Kidney (tissue), 13 donors: ENCODE measurements at regions not wholly inside any gene's neighbourhood (a gene's known extent, or its start where the extent isn't known, plus 50 kb on each side); places are given as distances from the start of the nearest gene placed in this dataset.

Source experiments
- DNase-seq, 5 donors: peaks; one replicate each; pipeline ENCODE4 v3.0.0-alpha.2; 2013 to 2020
- FAIRE-seq: peaks from 2 replicates; lab custom pipeline; 2012; peaks lifted over from hg19 to GRCh38; lab: Jason Lieb, UNC
- H3K27ac ChIP-seq, 2 donors: one replicate each; pipeline ENCODE4 v1.7.0; 2013; ENCODE audit warnings: low read depth in 2 of 2, low read length in 2 of 2, inconsistent platforms in 1 of 2
- H3K27me3 ChIP-seq: one replicate; pipeline ENCODE4 v1.7.1; 2013; ENCODE audit warnings: low read length, inconsistent platforms; ENCODE audit not compliant: control insufficient read depth, insufficient read depth
- H3K36me3 ChIP-seq, 3 donors: one replicate each; pipeline versions ENCODE4 v1.7.0 to v1.7.1; 2013; ENCODE audit warnings: low read length in 3 of 3, control low read depth in 1 of 3, inconsistent platforms in 1 of 3; ENCODE audit not compliant: insufficient read depth in 3 of 3, control insufficient read depth in 2 of 3
- H3K4me1 ChIP-seq, 3 donors: one replicate each; pipeline versions ENCODE4 v1.7.0 to v1.7.1; 2013; ENCODE audit warnings: low read length in 3 of 3, inconsistent platforms in 1 of 3, low read depth in 1 of 3; ENCODE audit not compliant: control insufficient read depth in 2 of 3, insufficient read depth in 2 of 3
- H3K4me3 ChIP-seq, 3 donors: one replicate each; pipeline versions ENCODE4 v1.7.0 to v1.8.1; 2013; ENCODE audit warnings: low read length in 3 of 3, control low read depth in 1 of 3, inconsistent platforms in 1 of 3
- H3K9ac ChIP-seq, 3 donors: one replicate each; pipeline versions ENCODE4 v1.7.0 to v1.7.1; 2013; ENCODE audit warnings: low read length in 3 of 3, control low read depth in 1 of 3, inconsistent platforms in 1 of 3
- H3K9me3 ChIP-seq, 3 donors: one replicate each; pipeline versions ENCODE4 v1.7.0 to v1.7.1; 2013; ENCODE audit warnings: low read length in 3 of 3, control low read depth in 1 of 3, inconsistent platforms in 1 of 3; ENCODE audit not compliant: control insufficient read depth in 2 of 3, insufficient read depth in 1 of 3
- CTCF ChIP-seq: IDR thresholded peaks from 3 replicates; pipeline ENCODE4 v1.5.1; 2012; ENCODE audit warnings: mild to moderate bottlenecking, moderate library complexity, borderline replicate concordance; ENCODE audit not compliant: insufficient read depth; ENCODE audit errors: extremely low read depth
- intact Hi-C: fragments of 100-400 bp; cut with DNase I; formaldehyde crosslinking; loops from one replicate; pipeline ENCODE4 v1.11.1; 2022
- donor health status: control.
- donor health status: control.
- donor health status: control.
- donor health status: control.
- donor health status: control.
- donor health status: DM: yes; HTN: yes; CAD: no.
- donor health status: Normal renal cell carcinoma (clear cell type).

DNA sequence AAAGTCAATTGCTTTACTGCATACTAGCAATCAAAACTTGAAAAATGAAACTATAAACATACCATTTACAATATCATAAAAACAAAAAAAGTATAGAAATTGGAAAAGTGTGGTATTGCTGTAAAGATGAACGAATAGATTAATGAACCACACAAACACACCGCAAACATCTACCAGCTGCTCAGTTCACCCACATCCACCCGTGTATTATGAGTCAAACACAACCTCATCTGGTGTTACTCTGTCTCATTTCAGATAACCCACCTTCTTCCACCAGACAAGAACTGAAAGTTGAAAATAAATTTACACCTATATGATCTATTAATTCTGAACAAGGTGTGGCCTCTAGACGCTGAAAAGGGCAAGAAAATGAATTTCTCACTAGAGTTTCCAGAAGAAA is 53.3 kb downstream of the BLID start:
- Histone ChIP-seq H3K9me3 (peaks cover 0 to 5% (median 3%) of the 10 kb centered on the region in 3 donors), H3K4me1 (no peaks in the 10 kb centered on the region), H3K36me3 (no peaks in the 10 kb centered on the region), H3K27ac (no peak overlapping the region), H3K9ac (no peak overlapping the region), H3K4me3 (no peak overlapping the region), H3K27me3 (no peaks in the 10 kb centered on the region)
- no peak for TF ChIP-seq CTCF
- no peak for FAIRE-seq
- DNase-seq, result no peak
- intact Hi-C loops, result no loop called here

- H3K9me3 ChIP-seq, result peaks cover 0 to 3% (median 3%) of the 10 kb centered on the region in 3 donors
- TF ChIP-seq CTCF, result no peak
- H3K4me1 ChIP-seq, result no peaks in the 10 kb centered on the region
- DNase-seq (no peak), FAIRE-seq (peak; percentile 8)
- intact Hi-C loops, result no loop called here
- no peak overlapping the region for H3K9ac ChIP-seq
- H3K4me3 ChIP-seq, result no peak overlapping the region
- H3K36me3 ChIP-seq, result no peaks in the 10 kb centered on the region
- no peak overlapping the region for H3K27ac ChIP-seq
- no peaks in the 10 kb centered on the region for H3K27me3 ChIP-seq
Observed at GRCh38 chr11:122059565-122059964, 56.5 kb downstream of the BLID start.

GRCh38 chr11:122050021-122050690 is 65.9 kb downstream of the BLID start:
- H3K36me3 ChIP-seq, result no peaks in the 10 kb centered on the region
- H3K4me1 ChIP-seq, result no peaks in the 10 kb centered on the region
- no peaks in the 10 kb centered on the region for H3K27me3 ChIP-seq
- intact Hi-C loops, result no loop called here
- TF ChIP-seq CTCF, result no peak
- H3K9me3 ChIP-seq, result peaks cover 0 to 4% (median 0%) of the 10 kb centered on the region in 3 donors
- no peak overlapping the region for H3K9ac ChIP-seq
- FAIRE-seq (no peak), DNase-seq (no peak)
- no peak overlapping the region for H3K4me3 ChIP-seq
- H3K27ac ChIP-seq, result no peak overlapping the region

DNA sequence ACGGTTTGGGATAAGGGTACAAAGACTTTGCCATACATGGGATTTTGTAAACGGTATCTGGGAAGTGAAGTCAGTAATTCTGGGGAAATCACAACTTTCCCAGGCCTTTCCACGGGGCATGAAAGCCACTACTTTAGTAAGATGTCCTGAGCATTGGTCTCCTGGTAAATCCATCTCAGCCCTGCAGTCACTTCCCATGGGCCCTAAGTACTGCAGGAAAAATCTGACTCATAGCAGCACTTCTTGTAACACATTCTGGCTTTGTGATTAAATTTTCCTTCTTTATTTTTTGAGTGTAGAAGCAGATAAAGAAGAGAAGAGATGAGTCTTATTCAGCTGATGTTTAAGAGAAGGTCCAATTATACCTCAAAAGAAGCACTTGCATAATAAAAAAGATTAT is 67.6 kb downstream of the BLID start:
- Histone ChIP-seq H3K9ac (no peak overlapping the region), H3K9me3 (peaks cover 0 to 4% (median 0%) of the 10 kb centered on the region in 3 donors), H3K27ac (no peak overlapping the region), H3K4me3 (no peak overlapping the region), H3K27me3 (no peaks in the 10 kb centered on the region), H3K4me1 (no peaks in the 10 kb centered on the region), H3K36me3 (no peaks in the 10 kb centered on the region)
- FAIRE-seq, result no peak
- intact Hi-C loops, result no loop called here
- DNase-seq, result no peak
- TF ChIP-seq CTCF, result no peak
